Nephron (organoid): ENCODE measurements at regions not wholly inside any gene's neighbourhood (a gene's known extent, or its start where the extent isn't known, plus 50 kb on each side); places are given as distances from the start of the nearest gene placed in this dataset.

ENCODE experiments used
- H3K27ac Mint-ChIP-seq, 3 experiments: 2 replicates each; pipeline ENCODE4 v1.8.0; 2020; ENCODE audit warnings: mixed read lengths in 3 of 3, mild to moderate bottlenecking in 2 of 3, moderate library complexity in 1 of 3
- H3K27me3 Mint-ChIP-seq: 2 replicates; pipeline ENCODE4 v1.8.0; 2021; ENCODE audit warnings: low read depth, mild to moderate bottlenecking, moderate library complexity, mixed read lengths
- H3K36me3 Mint-ChIP-seq: 2 replicates; pipeline ENCODE4 v1.8.0; 2020; ENCODE audit warnings: low read depth, mixed read lengths
- H3K4me1 Mint-ChIP-seq: 2 replicates; pipeline ENCODE4 v1.8.0; 2020; ENCODE audit warnings: mixed read lengths
- H3K4me3 Mint-ChIP-seq, 3 experiments: 2 replicates each; pipeline ENCODE4 v1.8.0; 2020; ENCODE audit warnings: mild to moderate bottlenecking in 3 of 3, mixed read lengths in 3 of 3, moderate library complexity in 2 of 3
- H3K9me3 Mint-ChIP-seq: 2 replicates; pipeline ENCODE4 v1.8.0; 2020; ENCODE audit warnings: mixed read lengths
- CTCF ChIP-seq, 3 experiments: fragments of 200-600 bp; sonication (generic); IDR thresholded peaks; one replicate each; pipeline ENCODE4 v1.5.0; 2021; ENCODE audit warnings: antibody characterized with exemption in 3 of 3; ENCODE audit not compliant: unreplicated experiment in 3 of 3

DNA sequence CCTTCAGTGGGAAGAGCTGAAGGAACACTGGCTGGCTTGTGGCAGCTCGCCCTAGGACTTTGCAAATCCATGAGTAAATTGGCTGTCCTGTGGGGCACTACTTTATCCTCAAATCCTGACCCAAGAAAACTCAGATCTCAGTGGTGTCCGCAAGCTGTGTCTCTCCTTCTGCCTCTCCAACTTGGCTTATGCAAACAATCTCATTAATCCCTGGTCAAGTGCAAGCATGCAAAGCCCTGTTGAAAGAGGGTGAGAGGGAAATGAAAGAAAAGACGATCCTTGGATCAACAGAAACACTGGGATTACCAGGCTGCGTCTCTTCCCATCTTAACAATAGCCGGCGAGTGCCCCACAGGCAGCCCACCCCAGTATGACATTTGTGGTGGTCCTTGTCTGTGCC lies 901.6 kb downstream of the BCL11B start:
- no peak overlapping the region for H3K27ac Mint-ChIP-seq
- no peak for TF ChIP-seq CTCF (IDR thresholded peaks at IDR 0.05; ENCODE audit: unreplicated experiment in 3 of 3)

DNA sequence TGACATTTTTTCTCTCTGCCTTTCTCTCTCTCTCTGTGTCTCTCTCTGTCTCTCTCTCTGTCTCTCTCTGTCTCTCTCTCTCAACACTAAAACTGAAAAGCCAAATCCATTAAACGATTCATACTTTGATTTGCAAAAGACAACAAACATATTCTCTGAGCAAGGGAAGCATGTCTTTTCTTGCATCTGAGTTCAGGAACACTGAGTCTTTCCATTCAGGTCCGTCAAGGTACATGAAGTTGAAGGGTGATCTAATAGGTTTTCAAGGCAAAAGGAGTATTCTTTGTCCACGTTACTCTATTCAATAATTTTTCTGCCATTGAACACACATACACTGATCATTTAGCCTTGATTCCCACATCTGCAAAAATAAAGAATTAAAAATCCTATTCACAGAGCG lies 900.9 kb downstream of the BCL11B start:
- no peak overlapping the region for H3K27ac Mint-ChIP-seq
- no peak for TF ChIP-seq CTCF (IDR thresholded peaks at IDR 0.05; ENCODE audit: unreplicated experiment in 3 of 3)
- H3K4me3 Mint-ChIP-seq = no peak overlapping the region
- H3K27me3 Mint-ChIP-seq = peaks cover 9% of the 10 kb centered on the region
- peaks cover 13% of the 10 kb centered on the region for H3K4me1 Mint-ChIP-seq
- peaks cover 15% of the 10 kb centered on the region for H3K9me3 Mint-ChIP-seq
- H3K36me3 Mint-ChIP-seq = no peaks in the 10 kb centered on the region

More for the DNA sequence above, 901.6 kb downstream of the BCL11B start:
- no peaks in the 10 kb centered on the region for H3K36me3 Mint-ChIP-seq
- no peak overlapping the region for H3K4me3 Mint-ChIP-seq
- peaks cover 15% of the 10 kb centered on the region for H3K9me3 Mint-ChIP-seq
- H3K4me1 Mint-ChIP-seq = peaks cover 8% of the 10 kb centered on the region
- peaks cover 9% of the 10 kb centered on the region for H3K27me3 Mint-ChIP-seq

DNA sequence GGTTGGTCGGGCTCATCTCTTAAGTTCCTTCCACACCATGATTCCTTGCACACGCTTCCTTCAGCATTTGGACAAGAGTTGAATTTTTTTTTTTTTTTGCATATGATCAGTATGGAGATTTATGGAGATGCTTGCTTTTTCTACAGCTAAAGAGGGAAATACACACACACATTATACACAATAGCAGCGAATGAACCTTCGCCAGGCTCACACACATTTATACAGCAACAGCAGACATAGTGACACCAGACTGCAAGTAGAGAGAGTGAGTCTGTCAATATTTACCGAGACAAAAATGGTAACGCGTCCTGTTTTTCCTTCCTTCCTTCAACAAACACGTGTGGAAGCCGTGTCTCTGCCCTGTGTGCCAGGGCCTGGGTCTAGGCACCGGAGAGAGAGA lies 897.9 kb downstream of the BCL11B start:
- H3K27me3 Mint-ChIP-seq = peaks cover 9% of the 10 kb centered on the region

DNA sequence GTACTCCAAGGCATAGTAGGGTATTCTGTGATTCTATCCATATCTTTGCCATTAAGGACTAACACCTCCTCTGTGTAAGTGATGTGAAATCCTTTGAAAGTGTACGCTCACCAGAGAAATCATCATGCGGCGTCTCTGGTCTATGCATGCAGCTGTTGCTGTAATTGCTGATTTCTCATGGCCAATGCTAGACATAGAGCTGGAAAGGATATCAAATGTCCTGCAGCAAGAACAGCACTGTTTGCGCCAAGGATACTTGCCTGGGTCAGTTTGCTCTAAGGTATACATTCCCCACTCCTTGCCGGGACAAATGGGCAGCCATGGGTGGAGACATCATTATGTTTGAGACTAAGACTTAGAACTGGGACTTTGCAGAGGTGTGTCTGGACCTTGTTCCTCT lies 896.4 kb downstream of the BCL11B start:
- Mint-ChIP-seq H3K4me3 (no peak overlapping the region), H3K9me3 (no peaks in the 10 kb centered on the region), H3K4me1 (peaks cover 13% of the 10 kb centered on the region), H3K27me3 (peaks cover 5% of the 10 kb centered on the region), H3K36me3 (no peaks in the 10 kb centered on the region), H3K27ac (peak overlapping the region in 2 of 3 experiments; percentile 29 to 67)
- no peak for TF ChIP-seq CTCF (IDR thresholded peaks at IDR 0.05; ENCODE audit: unreplicated experiment in 3 of 3)

More for the DNA sequence above, 897.9 kb downstream of the BCL11B start:
- H3K27ac Mint-ChIP-seq = no peak overlapping the region
- TF ChIP-seq CTCF (IDR thresholded peaks at IDR 0.05; ENCODE audit: unreplicated experiment in 3 of 3) = no peak
- H3K36me3 Mint-ChIP-seq = no peaks in the 10 kb centered on the region
- peaks cover 13% of the 10 kb centered on the region for H3K4me1 Mint-ChIP-seq
- no peaks in the 10 kb centered on the region for H3K9me3 Mint-ChIP-seq
- H3K4me3 Mint-ChIP-seq = no peak overlapping the region

DNA sequence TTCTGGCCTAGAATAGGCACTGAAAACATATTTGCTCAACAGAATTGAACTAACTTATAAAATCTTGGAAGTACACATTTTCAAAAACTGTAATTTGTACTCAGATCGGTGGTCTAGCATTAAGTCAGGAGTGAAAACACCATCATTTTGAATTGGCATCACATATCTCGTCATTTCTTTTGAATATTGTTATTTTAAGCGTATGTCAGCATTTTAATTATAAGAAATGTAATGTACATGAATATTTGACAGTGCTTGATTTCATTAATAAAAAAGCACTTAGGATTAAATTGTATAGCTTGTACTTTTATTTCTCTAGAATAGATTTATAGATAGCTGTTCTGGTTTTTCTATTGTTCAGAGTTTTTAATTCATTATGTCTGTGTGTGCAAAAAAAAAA lies 892.2 kb downstream of the BCL11B start:
- H3K36me3 Mint-ChIP-seq = no peaks in the 10 kb centered on the region
- H3K4me3 Mint-ChIP-seq = no peak overlapping the region
- TF ChIP-seq CTCF (IDR thresholded peaks at IDR 0.05; ENCODE audit: unreplicated experiment in 3 of 3) = no peak
- H3K27me3 Mint-ChIP-seq = no peaks in the 10 kb centered on the region
- peaks cover 8% of the 10 kb centered on the region for H3K4me1 Mint-ChIP-seq
- H3K27ac Mint-ChIP-seq = no peak overlapping the region
- H3K9me3 Mint-ChIP-seq = peaks cover 3% of the 10 kb centered on the region

DNA sequence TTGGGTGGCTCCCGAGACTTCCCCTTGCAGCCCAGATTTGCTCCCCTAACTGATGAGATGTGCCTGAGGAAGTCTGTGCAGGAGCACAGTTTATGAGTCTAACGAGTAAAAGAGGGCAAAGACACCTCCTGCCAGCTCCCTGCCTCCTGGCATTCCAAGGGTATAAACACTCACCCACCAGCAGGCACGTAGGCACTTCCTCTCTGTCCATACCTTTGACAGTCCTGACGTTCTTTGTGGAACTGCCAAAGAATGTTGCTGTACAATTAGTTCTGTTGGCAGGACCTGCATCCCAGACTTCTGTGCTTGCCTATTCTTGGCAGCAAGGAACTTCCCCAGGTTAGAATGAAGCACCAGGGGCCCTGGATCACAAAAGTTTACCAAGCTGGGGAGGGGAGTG lies 889.3 kb downstream of the BCL11B start:
- H3K36me3 Mint-ChIP-seq = no peaks in the 10 kb centered on the region
- no peak for TF ChIP-seq CTCF (IDR thresholded peaks at IDR 0.05; ENCODE audit: unreplicated experiment in 3 of 3)
- H3K27me3 Mint-ChIP-seq = no peaks in the 10 kb centered on the region
- H3K9me3 Mint-ChIP-seq = peaks cover 3% of the 10 kb centered on the region
- no peak overlapping the region for H3K27ac Mint-ChIP-seq
- H3K4me3 Mint-ChIP-seq = no peak overlapping the region
- no peaks in the 10 kb centered on the region for H3K4me1 Mint-ChIP-seq
